GM18517 (cell line): ENCODE measurements at regions not wholly inside any gene's neighbourhood (a gene's known extent, or its start where the extent isn't known, plus 50 kb on each side); places are given as distances from the start of the nearest gene placed in this dataset.

Experiments
- ATAC-seq: cut with Tn5 transposase; IDR thresholded peaks from one replicate; pipeline ENCODE4 v1.9.1; 2021; ENCODE audit warnings: mild to moderate bottlenecking, moderate library complexity; ENCODE audit not compliant: unreplicated experiment

DNA sequence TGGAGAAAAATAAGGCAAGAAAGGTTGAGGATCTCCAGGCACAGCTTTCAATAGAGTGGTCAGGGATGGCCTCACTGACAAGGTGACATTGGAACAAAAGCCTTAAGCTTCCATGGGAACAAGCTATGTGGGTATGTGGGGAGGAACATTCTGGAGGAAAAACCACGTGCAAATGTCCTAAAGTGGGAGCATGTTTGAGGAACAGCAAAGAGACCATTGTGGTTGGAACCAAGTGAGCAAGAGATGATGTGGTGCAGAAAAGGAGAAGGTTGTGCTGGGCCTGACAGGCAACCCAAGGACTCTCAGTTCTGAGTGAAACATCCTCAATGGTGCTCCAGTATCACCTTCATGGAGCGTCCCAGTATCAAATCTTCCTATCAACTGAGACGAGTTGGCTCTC, 184.0 kb downstream of the CAND1 start:
- ATAC-seq = no peak

DNA sequence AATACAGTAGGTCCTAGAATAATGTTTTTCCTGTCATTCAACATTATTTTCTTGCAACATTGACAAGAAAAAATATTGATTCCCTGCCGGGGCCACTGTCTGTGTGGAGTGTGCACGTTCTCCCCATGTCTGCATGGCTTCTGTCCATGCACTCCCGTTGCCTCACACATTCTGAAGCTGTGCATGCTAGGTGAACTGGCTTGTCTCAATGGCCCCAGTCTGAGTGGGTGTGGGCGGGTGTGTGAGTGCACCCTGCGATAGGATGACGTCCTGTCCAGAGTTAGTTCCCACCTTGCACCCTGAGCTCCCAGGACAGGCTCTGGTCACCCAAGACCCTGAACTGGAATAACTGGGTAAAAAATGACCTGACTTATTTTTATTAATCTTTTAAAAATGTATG, 186.1 kb downstream of the CAND1 start:
- ATAC-seq = no peak

DNA sequence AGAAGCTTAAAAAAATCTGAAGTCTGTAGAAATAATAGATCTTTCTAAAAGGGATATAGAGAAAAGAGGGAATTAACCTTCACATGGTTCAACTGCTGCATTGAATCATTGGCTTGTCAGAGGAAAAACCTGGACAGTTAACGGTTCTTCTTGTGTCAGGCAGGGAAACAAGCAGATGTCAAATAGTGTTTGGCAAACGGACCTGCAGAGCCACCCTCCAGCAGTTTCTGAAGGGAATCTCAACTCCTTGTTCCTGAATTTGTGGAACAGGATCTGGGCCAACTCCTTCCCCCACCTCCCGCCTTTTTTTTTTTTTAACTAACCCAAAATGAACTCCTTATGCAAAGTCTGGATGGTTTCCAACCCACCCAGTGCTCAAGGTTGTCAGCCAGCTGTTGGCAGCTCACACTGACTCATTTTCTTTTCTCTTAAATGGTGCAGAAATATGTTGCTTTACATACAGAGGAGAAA, 187.3 kb downstream of the CAND1 start:
- no peak for ATAC-seq

DNA sequence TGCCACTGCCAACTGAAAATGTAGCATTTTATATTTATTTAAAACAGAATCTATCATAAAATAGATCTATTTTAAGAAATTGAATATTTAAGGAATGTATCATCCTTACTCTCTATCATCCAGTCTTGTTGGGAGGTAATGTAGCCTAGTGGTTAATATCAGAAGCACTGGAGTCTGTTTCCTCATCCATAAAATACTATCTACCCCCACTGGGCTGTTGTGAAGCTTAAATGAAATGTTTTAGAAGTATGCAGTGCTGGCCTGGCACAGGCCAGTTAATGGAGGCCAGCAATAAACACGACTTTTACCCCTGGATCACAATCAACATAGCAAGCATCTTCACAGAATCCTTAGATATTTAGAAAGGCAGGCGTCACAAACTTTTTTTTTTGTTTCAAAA, 188.0 kb downstream of the CAND1 start:
- no peak for ATAC-seq

DNA sequence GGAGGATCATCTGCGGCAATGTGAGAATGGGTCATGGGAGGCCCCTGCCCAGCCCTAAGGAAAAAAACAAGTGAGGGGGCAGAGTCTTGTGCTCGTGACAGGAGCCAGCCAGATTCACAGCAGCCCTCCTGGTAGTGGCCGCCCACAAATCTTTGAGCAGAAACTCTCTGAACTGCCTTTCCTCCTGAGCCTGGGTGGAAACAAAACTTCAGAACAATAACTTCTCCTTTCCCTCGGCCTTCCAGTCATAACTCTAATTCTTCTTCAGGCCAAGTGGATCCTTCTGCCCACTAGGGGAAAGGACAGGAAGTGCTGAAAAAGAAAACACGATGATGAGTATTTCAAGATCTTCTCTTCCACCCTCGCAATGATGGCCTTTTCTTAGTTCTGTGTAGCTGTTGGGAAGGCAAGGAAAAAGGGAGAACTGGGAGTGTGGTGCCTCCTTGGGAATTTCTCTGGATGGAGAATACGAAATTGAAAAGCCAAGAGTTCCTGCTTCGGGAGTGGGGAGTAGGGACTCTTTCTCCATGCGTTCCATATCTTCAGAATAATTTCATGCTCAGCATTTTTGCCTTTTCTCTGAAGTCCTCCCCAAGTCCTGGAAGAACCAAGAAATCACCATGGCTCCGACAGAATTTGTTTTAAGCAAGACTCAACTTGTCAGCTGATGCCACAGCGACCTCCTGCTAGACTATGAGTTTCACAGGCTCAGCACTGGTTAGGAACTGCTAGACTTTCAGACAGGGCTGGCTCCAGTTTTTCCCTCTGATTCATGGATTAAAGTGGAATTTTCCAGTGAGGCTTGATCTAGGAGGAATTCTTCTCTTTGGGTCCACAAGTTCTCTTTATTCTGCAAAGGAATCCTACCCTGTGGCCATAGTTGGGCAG, 188.9 kb downstream of the CAND1 start:
- ATAC-seq = no peak

DNA sequence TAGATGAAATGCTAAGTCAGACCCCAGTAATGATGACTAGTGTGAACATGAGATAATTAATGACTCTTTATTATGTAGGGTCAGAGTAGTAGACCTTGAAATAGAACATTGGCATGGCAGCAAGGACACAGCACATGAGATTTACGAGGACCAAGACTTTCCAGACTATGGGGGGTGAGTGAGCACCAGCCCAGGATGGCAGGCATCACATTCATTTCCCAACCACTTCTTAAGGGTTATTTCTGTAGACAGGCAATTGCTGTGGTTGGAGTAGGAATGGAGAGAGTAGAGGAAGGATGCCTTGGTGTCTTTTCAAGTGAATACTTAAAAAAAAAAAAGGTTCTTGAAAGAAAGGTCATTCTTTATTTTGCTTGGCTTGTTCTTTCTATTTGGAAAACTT, 189.4 kb upstream of the DYRK2 start:
- no peak for ATAC-seq

DNA sequence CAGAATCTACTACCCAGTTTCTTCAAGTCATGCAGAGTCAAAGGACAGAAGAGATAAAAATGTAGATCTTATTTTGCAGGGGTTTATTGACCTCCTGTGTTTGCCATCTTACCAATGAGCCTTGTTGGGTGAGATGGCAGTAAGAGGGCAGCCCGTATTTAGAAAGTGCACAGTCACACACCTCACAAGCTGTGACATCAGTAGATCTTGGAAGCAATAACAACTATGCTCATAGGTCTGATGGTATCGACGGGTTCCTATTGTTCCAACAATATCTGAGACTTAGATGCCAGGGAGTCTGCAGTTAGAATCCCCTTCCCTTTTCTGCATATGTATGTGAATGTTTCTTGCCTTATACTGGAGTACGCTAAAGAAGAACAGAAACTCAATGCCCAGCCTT, 189.0 kb upstream of the DYRK2 start:
- ATAC-seq = no peak

DNA sequence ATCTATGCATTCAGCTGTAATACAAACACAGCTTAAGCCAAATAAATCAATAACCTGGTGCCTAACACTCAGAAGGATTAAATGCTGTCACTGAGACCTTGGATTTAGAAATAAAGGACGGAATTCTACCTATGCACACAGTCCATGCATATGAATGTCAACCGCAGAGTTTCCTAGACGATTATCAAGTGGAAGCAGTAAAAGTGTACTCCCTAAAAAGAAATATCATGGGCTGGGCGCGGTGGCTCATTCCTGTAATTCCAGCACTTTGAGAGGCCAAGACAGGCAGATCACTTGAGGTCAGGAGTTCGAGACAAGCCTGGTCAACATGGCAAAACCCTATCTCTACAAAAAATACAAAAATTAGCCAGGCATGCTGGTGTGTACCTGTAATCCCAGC, 188.2 kb upstream of the DYRK2 start:
- ATAC-seq = no peak

DNA sequence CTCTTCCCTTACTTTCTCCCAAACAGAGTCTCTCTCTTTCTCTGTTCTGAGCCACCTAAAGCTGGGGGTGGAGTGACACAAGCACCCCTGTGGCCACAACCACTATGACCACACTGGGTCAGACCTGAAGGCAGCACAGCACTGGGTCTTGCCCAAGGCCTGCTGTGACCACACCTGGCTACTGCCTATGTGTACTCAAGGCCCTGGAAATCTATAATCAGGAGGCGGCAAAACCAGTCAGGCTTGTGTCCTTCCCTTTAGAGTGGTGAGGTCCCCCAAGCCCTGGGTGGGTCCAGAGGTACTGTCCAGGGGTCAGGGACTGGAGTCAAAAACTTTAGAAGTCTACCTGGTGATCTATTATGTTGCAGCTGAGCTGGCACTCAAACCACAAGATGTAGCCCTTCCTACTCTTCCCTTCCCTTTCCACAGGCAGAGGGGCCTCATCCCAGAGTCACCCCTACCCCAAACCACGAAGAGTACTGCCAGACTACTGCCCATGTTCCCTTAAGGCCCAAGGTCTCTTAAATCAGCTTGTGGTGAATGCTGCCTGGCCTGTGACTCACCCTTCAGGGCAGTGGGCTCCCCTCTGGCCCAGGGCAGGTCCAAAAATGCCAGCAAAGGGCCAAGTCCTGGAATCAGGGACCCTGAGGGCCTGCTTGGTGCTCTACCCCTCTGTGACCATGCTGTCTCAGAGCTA, 179.8 kb upstream of the DYRK2 start:
- ATAC-seq = no peak

DNA sequence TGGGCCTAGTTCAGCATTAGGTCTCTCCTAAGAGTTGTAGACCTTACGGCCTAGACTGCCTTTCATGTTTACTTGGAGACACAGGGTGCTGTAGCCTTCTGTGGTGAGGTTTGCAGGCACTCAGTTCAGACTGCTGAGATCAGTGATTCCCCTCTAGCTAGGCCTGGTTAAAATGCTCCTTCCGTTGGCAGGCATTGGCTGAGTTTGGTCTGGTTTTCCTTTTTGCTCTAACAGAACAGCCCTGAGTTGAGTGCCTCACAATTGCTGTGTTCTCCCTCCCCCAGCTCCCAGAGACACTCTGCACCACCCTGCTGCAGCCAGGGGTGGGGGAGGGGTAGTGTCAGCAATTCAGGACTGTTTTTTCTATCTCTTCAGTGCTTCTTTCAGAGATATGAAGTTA, 178.9 kb upstream of the DYRK2 start:
- ATAC-seq = no peak

DNA sequence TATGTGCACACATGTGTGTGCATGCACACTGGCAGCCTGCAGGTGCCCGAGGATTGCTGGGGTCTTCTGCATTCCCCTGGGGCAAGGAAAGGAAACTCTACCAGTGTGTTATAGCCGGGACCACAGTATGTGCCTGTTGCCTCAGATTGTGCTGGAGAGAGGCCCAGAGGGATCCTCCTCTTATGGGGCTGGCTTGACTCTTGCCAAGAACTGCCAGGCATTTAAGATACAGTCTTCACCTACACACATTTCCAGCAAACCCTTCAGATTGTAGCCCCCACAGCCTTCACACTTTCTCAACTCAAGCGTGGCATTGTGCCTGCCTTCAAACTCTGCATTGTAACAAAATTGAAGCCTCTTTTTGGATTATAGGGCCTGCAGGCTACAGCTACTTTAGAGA, 176.7 kb upstream of the DYRK2 start:
- ATAC-seq = no peak

DNA sequence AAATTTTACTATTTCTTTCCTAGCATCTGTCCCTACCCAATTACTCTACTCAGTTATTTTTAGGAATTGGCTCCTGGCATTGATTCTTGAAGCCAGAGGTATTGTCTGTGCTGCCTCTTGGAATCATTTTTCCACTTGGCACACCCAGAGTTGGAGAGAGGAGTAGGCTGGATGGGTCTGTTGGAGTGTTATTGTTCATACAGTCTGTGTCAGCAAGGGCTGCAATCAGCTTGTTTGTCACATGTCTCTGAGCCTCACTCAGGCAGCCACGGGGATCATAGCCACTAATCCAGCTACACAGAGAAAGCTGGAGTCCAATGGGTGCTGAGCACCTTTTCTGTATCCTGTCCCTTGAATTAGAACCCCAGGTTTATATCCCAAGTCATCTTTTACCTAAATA, 176.0 kb upstream of the DYRK2 start:
- no peak for ATAC-seq

DNA sequence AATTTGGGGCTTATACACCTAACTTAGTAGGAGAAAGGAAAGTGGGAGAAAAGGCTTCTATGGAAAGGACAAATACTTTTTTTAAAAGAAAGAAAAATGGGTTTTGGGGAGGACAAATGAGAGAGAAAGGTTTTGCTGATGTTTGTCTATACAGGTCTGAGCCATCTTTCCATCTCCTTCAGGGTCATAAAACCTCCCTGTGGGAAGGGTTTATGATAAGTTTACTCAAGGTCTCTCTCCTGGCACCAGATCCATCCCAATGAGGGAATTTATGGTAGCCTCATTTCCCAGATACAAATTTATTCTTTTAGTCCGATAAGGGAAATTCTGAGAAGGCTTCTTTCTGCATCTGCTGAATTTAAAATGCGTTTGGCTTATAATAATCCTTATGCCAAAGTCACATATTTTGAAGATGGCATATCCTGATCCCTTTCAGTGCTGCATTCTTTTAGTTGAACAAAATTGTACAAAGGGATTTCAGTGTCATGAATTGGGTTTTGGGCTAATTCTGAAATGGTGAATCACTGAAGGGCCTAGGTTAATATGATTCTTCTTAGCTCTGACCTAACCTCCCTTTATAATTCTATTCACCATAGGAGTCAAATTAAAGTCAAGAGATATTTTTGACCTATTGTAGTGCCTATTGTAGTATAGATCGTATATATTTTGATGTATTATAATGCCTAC, 173.5 kb upstream of the DYRK2 start:
- ATAC-seq = no peak

DNA sequence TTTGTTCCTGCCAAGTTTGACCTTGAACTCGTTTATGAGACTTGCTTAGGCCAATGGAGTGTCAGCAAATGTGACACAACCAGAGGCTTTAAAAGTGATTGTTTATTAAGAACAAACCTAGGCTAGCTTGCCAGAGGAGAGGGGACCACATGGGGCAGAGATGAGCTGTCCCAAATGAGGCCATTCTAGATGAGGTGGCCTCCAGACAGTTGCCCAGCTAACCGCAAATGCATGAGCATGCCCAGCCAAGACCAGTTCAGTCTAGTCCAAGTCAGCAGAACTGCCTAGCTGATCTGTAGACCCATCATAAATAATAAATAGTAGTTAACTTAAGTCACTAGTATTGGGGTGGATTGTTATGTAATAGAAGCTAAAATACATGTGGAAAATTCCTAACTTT, 172.8 kb upstream of the DYRK2 start:
- ATAC-seq = no peak

DNA sequence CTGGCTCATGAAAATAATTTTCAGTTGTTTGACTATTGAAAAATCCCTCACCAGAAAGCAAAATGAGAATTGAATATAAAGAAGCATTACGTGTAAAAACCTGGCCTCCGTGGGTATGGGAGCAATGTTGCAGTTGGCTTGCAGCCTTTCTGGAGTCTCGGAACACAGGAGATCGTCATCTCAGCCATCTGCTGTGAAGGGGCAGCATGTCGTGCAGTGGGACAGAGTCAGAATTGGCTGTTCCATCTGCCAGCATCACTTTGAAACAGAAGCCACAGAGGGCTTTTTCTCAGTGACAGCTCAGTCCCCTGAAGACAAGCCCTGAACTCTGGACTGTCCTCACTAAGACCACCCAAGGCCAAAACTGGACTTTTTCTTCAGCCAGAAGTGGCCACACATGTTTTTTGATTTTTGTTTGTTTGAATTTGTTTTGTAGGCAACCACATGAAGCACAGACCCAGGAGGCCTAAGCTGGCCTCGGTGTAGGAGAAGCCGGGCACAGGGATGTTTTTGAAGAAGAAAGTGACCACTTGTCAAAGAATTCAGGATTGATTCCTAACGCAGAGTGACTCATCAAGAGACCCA, 170.8 kb upstream of the DYRK2 start:
- ATAC-seq = no peak

DNA sequence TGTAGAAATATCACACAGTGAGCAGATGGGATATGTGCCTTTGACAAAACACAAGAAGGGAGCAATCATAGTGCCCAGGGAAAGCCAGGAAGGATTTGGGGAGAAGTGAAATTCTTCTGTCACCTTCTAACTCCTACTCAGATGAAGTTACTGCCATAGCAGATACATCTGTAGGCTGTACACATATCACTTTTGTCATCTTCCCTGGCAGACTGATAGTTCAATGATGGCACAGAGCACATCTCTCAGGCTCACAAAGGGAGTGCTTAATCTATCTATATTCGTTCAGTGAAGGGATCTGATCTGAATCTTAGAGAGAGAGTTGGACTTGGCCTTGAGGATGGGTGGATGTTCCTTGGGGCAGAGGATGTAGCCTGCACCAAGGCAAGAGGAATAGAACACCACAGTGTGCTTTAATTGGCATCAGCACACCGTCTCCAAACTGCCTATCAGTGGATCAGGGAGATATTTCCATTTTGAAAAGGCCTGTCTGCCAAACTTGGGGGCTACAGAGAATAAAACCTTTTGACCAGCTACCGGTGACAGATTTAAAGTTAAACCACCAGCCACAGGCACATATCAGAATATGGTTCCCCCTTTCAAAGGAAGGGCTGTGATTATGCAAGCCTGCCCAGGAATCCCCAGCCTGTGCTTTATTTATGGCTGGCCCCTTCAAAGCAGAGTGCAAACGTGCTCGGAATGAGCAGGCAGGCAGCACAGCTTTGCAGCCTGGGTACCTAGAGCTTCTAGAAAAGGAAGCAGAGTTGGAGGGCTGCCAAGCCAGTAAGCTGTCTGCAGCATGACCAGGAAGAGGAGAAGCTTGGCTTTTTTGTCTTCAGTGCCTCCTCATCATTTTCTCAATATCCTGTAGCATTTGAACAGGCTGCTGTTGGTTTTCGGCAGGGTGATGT, 165.5 kb upstream of the DYRK2 start:
- ATAC-seq = no peak

DNA sequence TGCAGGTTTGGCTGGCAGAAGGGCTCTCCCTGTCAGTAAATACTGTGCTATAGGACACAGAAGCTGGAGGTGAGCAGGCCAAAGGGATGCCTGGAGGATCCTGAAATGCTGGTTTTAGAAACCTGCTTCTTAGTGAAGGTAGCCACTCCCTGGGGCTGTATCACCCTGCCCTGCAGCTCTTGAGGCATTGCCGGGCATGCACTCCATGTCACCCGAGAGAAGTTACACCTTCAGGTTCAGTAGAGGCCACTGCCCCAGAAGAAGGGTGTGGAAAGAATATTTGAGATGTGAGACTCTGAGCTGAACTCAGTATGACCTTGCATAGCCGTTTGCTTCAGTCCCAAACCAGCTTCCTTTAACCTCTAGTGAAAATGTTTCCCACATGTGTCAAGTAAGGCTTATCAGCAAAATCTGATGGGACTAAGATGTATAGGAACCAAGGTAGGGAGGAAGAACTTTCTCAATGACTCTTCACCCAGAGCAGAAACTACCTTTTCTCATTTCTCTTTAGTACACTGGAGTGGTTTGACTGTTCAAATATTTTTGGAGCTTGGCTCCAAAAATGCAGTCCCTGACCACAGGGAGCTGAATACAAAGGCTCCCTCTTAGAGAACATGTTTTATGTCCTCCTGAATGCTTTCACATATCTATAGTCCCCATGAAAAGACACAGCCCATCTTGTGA, 164.5 kb upstream of the DYRK2 start:
- ATAC-seq = no peak

DNA sequence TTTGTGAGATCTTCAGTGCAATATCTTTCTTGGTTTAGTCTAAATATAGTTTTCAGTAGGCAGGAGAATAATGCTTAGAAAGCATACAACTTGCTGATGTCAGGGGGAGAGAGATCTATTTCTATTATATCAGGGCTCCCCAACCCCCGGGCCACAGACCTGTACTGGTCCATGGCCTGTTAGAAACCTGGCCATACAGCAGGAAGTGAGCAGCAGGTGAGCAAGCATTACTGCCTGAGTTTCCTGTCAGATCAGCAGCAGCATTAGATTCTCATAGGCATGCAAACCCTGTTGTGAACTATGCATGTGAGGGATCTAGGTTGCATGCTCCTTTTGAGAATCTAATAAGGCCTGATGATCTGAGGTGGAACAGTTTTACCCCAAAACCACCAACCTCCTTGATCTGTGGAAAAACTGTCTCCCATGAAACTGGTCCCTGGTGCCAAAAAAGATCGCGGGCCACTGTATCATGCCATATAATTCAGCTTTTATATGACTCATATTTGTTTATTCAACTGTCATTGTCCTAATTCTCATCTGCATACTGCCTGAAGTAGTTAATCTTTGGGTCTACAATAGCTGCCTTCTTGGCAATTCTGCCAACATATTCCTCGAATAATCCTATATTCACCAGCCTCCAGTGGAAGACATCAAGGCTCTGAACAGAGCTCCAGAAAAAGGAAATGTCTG, 163.6 kb upstream of the DYRK2 start:
- no peak for ATAC-seq

DNA sequence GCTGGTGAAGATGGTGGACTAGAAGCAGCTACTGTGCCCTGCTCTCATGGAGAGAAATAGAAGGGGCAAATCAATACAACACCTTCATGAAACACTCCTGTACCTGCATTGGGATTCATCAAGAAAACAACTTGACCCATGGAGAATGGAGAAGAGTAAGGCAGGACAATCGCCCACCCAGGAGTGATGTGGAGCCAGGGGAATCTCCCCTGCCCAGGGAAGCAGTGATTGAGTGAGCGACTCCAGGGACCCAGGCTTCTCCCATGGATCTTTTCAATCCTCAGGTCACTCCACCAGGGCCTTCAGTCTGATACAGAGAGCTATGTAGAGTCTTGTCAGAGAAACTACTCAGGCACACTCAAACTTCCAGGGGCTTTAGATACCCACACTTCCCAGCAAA, 161.9 kb upstream of the DYRK2 start:
- no peak for ATAC-seq
